ENCODE measurements at regions not wholly inside any gene's neighbourhood (a gene's known extent, or its start where the extent isn't known, plus 50 kb on each side); places are given as distances from the start of the nearest gene placed in this dataset.
A peak's percentile ranks its signal among the peaks of the same experiment; 100 is the strongest.

GRCh38 chr18:47677952-47678351 is 252.5 kb downstream of the SMAD2 start:
- DNase-seq (ENCODE audit: low spot score): peak; percentile 5
- Histone ChIP-seq H3K9me2 (ENCODE audit: insufficient read depth, low read length) (no peaks in the 10 kb centered on the region), H4K20me1 (ENCODE audit: insufficient read depth, low read length) (no peaks in the 10 kb centered on the region), H3K79me2 (ENCODE audit: insufficient read depth, low read depth, low read length) (no peaks in the 10 kb centered on the region), H3K4me2 (ENCODE audit: low read length) (no peak overlapping the region), H3K27ac (ENCODE audit: low read depth, low read length, poor library complexity, severe bottlenecking) (peak overlapping the region; percentile 28), H3K4me3 (ENCODE audit: low read depth, low read length, poor library complexity, severe bottlenecking) (no peak overlapping the region), H3K4me1 (ENCODE audit: insufficient read depth, low read length, poor library complexity, severe bottlenecking) (no peaks in the 10 kb centered on the region), H3K36me3 (ENCODE audit: insufficient read depth, low read length) (no peaks in the 10 kb centered on the region), H3K9me3 (ENCODE audit: low read length) (no peaks in the 10 kb centered on the region), H2AFZ (ENCODE audit: low read length) (no peak overlapping the region)
- POLR2A ChIA-PET: no interaction called here
- intact Hi-C loops (cut with micrococcal nuclease; ENCODE audit: unreplicated experiment): no loop called here
- CTCF ChIA-PET (ENCODE audit: unreplicated experiment): no interaction called here
- TF ChIP-seq CTCF (conservative IDR thresholded peaks at IDR 0.05; ENCODE audit: low read length) (no peak), EZH2phosphoT487 (IDR thresholded peaks at IDR 0.05; ENCODE audit: borderline replicate concordance, low read depth, low read length) (no peak)
- BruUV-seq (replicated peaks): no TSS peak

- Histone ChIP-seq H3K4me1 (ENCODE audit: insufficient read depth, low read length, poor library complexity, severe bottlenecking) (no peaks in the 10 kb centered on the region), H3K9me3 (ENCODE audit: low read length) (no peaks in the 10 kb centered on the region), H3K79me2 (ENCODE audit: insufficient read depth, low read depth, low read length) (no peaks in the 10 kb centered on the region), H4K20me1 (ENCODE audit: insufficient read depth, low read length) (no peaks in the 10 kb centered on the region), H2AFZ (ENCODE audit: low read length) (no peak overlapping the region), H3K27ac (ENCODE audit: low read depth, low read length, poor library complexity, severe bottlenecking) (no peak overlapping the region), H3K4me2 (ENCODE audit: low read length) (no peak overlapping the region), H3K4me3 (ENCODE audit: low read depth, low read length, poor library complexity, severe bottlenecking) (no peak overlapping the region), H3K9me2 (ENCODE audit: insufficient read depth, low read length) (no peaks in the 10 kb centered on the region), H3K36me3 (ENCODE audit: insufficient read depth, low read length) (no peaks in the 10 kb centered on the region)
- DNase-seq (ENCODE audit: low spot score): no peak
- CTCF ChIA-PET (ENCODE audit: unreplicated experiment): no interaction called here
- no peak for TF ChIP-seq CTCF (conservative IDR thresholded peaks at IDR 0.05; ENCODE audit: low read length)
- TF ChIP-seq EZH2phosphoT487 (IDR thresholded peaks at IDR 0.05; ENCODE audit: borderline replicate concordance, low read depth, low read length): no peak
- POLR2A ChIA-PET: no interaction called here
- intact Hi-C loops (cut with micrococcal nuclease; ENCODE audit: unreplicated experiment): no loop called here
- no TSS peak for BruUV-seq (replicated peaks)
Measured at GRCh38 chr18:47669815-47670214, 260.6 kb downstream of the SMAD2 start.

GRCh38 chr18:47658498-47658897 is 272.0 kb downstream of the SMAD2 start:
- ChIA-PET CTCF (ENCODE audit: unreplicated experiment) (no interaction called here), POLR2A (no interaction called here)
- Histone ChIP-seq H3K9me2 (ENCODE audit: insufficient read depth, low read length) (no peaks in the 10 kb centered on the region), H3K36me3 (ENCODE audit: insufficient read depth, low read length) (no peaks in the 10 kb centered on the region), H4K20me1 (ENCODE audit: insufficient read depth, low read length) (no peaks in the 10 kb centered on the region), H3K9me3 (ENCODE audit: low read length) (no peaks in the 10 kb centered on the region), H2AFZ (ENCODE audit: low read length) (no peak overlapping the region), H3K79me2 (ENCODE audit: insufficient read depth, low read depth, low read length) (no peaks in the 10 kb centered on the region), H3K27ac (ENCODE audit: low read depth, low read length, poor library complexity, severe bottlenecking) (no peak overlapping the region), H3K4me2 (ENCODE audit: low read length) (no peak overlapping the region), H3K4me1 (ENCODE audit: insufficient read depth, low read length, poor library complexity, severe bottlenecking) (no peaks in the 10 kb centered on the region), H3K4me3 (ENCODE audit: low read depth, low read length, poor library complexity, severe bottlenecking) (no peak overlapping the region)
- TF ChIP-seq EZH2phosphoT487 (IDR thresholded peaks at IDR 0.05; ENCODE audit: borderline replicate concordance, low read depth, low read length) (no peak), CTCF (conservative IDR thresholded peaks at IDR 0.05; ENCODE audit: low read length) (no peak)
- no TSS peak for BruUV-seq (replicated peaks)
- no peak for DNase-seq (ENCODE audit: low spot score)
- intact Hi-C loops (cut with micrococcal nuclease; ENCODE audit: unreplicated experiment): no loop called here
